GM18907 (cell line): ENCODE measurements at regions not wholly inside any gene's neighbourhood (a gene's known extent, or its start where the extent isn't known, plus 50 kb on each side); places are given as distances from the start of the nearest gene placed in this dataset.
"Not testable (repeated sequence)": the region's sequence is repeated elsewhere in the genome, so short reads cannot be mapped to it uniquely, and the experiment has no call there.

Experiments used
- ATAC-seq: cut with Tn5 transposase; IDR thresholded peaks from one replicate; pipeline ENCODE4 v1.9.1; 2021; ENCODE audit warnings: mild to moderate bottlenecking, moderate library complexity; ENCODE audit not compliant: unreplicated experiment

DNA sequence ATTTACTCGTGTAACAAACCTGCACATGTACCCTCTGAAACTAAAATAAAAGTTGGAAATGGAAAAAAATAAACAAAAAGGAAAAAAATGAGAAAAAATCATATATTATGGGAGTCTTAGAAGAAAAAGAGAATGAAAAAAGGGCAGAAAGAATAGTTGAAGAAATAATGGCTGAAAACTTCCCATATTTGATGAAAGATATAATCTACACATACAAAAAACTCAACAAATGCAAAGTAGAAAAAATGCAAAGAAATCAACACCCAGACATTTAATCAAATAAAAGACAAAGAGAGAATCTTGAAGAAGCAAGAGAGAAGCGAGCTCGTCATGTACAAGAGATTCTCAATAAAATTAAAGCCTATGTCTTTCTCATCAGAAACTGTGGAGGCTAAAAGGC lies 73.8 kb downstream of the SLC25A46 start:
- no peak for ATAC-seq

- no peak for ATAC-seq
Measured at GRCh38 chr5:110815916-110816605, 77.3 kb downstream of the SLC25A46 start.

GRCh38 chr5:110817459-110817858 lies 78.7 kb downstream of the SLC25A46 start:
- no peak for ATAC-seq

GRCh38 chr5:110823571-110823970 lies 84.8 kb downstream of the SLC25A46 start:
- ATAC-seq = no peak

DNA sequence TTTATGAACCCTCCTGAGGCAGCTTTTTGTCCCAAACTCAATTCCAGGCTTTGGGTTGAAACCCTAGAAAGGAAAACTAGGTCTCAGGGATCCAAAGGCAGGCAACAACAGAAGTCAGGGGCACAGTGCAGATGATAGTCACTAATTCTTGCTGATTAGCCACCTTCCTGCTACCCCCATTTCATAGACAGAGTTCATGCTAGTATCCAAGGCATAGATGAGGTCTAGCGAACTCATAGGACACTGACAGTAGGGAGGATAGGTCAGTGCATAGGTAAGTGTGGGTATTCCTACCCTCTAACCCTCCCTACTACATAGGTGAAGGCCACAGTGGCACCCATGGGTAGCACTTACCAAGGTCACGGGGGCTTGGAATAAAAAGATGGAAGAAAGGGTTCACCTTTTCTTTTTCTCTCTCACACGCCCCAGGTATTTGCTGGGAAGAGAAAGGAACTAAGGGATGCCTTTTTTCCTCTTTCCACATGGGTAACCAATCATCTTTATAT lies 86.2 kb downstream of the SLC25A46 start:
- ATAC-seq = no peak

DNA sequence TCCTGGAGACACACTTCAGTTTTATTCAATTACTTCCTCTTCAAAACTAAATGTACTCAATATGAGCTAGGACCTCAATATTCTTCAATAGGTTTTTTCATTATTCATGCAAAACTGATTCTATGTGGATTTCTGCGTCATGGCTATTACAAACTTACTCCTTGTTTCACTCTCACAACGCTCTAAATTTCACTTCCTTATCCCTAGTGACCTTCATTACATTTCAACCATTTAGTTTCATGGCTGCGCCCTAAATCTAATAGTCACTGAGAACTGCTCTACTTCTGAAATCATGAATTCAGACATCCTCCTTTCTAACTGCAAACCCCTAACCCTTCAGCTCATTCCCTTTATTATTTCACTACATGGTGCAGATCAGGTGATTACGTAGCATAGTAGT lies 93.9 kb downstream of the SLC25A46 start:
- ATAC-seq = no peak

- peak; percentile 50 for ATAC-seq
Measured at GRCh38 chr5:110834933-110835332, 96.1 kb downstream of the SLC25A46 start.

DNA sequence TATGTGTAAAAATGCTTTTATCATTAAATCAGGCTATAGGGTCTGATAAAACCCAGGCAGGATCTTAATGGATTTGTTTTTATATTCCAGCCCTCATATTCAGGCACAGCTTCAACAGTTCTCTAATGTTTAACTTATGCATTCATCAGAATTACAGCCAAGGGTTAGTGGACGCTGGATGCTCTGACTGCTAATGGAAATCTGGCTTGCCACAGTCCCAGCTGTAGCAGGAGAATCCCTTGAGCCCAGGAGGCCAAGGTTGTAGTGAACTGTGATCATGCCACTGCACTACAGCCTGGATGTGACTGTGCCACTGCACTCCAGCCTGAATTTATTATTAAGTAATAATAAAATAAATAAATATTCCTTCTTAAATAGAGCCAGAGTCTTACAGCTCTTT lies 98.0 kb downstream of the SLC25A46 start:
- ATAC-seq = no peak

- not testable (repeated sequence) for ATAC-seq
Measured at GRCh38 chr5:110838357-110838756, 99.5 kb downstream of the SLC25A46 start.

DNA sequence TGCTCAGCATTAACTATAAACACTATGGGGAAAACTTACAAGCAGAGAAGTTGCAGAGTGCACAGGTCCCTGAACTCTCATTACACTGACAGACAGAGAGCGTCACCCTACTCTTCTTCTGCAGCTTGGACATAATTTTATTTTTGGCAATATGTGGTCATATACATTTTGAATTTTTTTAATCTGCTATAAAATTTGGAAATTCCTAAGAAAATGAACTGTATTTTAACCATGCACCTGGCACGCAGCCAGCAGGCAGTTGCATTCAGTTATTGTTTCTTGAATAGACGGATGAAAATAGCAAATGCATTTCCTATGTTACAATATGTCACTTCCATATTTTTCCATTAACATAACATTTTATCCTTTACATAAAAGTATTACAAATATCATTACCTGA lies 100.2 kb downstream of the SLC25A46 start:
- no peak for ATAC-seq

- ATAC-seq = no peak
Measured at GRCh38 chr5:110840347-110840960, 101.6 kb downstream of the SLC25A46 start.

DNA sequence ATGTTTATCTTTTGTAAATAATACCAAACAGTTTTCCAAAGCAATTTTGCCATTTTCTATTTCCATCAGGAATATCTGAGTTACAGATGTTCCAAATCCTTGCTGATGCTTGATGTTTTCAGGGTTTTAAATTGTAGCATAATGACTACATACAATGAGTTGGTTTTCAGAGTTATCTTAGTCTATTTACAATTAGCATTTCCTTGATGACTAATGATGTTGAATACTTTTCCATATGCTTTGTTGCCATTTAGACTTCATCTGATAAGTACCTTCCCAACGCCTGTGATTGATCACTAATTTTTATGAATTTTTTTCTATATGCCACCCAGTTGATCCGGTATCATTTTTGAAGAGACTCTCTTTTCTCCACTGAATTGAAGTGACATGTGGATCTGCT lies 102.3 kb downstream of the SLC25A46 start:
- ATAC-seq = no peak

DNA sequence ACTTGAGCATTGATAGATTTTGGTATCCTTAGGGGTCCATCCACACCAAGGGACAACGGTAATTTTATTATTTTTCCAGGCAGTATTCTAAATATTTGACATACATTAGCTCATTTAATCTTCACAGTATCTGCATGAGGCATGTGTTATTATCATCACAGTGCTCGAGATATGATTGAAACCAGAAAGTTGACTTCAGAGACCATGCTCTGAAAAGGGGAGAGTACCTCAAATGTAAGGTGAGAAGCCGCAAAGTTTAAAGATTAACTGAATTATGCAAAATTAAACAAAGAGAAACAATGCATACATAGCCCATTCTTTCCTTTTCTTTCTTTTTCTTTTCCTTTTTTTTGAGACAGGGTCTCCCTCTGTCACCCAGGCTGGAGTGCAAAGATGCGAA lies 104.1 kb downstream of the SLC25A46 start:
- ATAC-seq = no peak

DNA sequence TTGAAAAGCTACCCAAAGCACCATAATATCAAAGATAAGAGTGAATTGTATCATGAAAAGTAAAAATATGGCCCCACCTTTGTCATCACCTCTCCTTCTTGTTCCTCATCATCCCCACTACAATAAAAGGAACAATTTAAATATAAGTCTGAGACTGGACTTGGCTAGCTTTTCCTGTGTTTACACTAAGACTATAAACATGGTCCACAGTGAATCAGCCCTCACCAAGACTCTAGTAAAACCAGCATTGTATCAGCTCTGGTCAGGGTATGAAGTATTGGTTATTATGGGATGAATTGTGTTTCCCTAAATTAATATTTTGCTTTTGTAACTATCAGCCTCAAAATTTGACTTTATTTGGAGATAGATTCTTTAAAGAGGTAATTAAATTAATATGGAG lies 105.4 kb downstream of the SLC25A46 start:
- ATAC-seq = no peak

DNA sequence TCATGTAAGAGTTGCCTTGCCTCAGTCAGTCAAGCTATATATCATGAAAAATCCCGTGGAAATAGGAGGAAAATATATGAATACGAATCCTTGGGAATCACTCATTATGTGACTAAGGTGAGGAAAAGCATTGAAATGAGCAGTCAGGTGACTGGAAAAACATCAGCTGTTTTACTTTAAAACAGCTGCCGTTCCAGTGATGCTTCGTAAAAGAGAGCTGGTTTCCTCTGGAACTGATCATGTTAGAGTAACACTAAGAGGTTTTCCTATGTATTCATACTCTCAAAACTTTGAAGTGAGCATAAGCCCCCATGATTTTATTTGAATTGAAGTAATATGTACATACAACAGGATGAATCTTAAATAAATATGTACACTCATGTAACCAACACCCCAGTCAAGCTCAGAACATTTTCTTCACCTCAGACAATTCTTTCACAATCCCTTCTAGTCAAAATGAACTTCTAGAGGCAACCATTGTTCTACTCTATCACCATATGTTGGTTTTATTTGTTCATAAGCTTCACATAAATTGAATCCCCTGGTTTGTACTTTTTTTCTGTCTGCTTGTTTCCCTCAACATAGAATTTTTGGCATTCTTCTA lies 107.7 kb downstream of the SLC25A46 start:
- ATAC-seq = no peak

GRCh38 chr5:110851357-110851756 lies 112.5 kb downstream of the SLC25A46 start:
- ATAC-seq = no peak

DNA sequence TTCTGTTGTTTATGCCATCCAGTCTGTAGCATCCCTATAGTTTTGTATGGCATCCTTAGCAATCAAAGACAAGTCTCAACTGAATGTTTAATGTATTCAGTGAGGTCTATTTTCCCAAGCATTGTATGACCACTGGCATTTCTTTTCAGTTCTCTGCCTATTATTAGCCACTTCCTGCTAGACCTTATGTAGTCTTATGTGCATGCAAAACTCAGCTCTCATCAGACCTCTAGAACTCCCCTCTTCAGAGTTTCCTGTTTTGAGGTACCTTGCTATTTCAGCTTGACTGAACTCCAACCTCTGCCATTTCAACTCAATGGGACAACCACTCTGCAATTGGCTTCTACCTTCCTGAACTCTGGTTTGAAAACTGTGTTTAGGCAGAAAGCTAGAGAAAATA lies 113.2 kb downstream of the SLC25A46 start:
- ATAC-seq = peak; percentile 99

- no peak for ATAC-seq
Measured at GRCh38 chr5:110852541-110852940, 113.7 kb downstream of the SLC25A46 start.

DNA sequence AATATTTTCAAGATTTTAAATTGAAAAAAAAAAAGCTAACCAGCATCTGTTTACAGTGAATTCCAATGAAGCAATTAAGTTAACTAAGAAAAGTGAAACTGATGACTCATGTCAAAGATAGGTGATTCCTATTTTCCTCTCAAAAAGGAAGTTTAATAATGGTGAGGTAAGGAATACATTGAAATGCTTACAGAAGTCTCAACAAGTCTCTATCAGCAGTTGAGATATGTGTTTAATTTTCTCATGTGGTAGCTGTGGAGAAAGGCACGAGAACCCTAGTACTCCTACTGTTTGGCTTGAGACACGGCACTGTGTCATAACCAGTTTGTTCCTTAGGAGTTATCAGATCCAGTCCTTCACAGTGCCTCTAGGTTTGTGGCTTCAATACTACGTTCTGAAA lies 114.5 kb downstream of the SLC25A46 start:
- no peak for ATAC-seq

GRCh38 chr5:110854200-110854599 lies 115.4 kb downstream of the SLC25A46 start:
- no peak for ATAC-seq

DNA sequence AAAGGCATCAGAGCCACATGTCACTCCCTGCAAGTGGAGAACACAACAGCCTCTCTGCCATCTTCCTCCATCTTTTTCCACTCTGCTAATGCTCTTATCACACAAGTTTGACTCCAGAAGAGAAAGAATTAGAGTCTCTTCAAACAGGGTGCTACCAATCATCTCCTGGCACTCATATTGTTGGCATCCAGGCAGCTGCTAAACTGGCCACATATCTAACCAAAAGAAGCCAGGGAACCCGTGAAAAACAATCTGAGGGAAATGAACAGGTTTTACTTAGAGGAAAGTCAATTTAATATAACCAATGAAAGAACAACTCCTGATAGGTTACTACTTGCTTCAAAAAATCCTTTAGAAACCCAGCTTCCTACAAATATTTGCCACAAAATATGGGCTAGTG lies 117.2 kb downstream of the SLC25A46 start:
- no peak for ATAC-seq

- peak; percentile 75 for ATAC-seq
Measured at GRCh38 chr5:110865400-110866094, 126.7 kb downstream of the SLC25A46 start.
